ENCODE measurements at regions not wholly inside any gene's neighbourhood (a gene's known extent, or its start where the extent isn't known, plus 50 kb on each side); places are given as distances from the start of the nearest gene placed in this dataset.

GRCh38 chr2:71859211-71859847 lies 288.3 kb downstream of the CYP26B1 start:
- no peak for TF ChIP-seq POLR2A (IDR thresholded peaks at IDR 0.05)
- TF ChIP-seq, protein P1, sequence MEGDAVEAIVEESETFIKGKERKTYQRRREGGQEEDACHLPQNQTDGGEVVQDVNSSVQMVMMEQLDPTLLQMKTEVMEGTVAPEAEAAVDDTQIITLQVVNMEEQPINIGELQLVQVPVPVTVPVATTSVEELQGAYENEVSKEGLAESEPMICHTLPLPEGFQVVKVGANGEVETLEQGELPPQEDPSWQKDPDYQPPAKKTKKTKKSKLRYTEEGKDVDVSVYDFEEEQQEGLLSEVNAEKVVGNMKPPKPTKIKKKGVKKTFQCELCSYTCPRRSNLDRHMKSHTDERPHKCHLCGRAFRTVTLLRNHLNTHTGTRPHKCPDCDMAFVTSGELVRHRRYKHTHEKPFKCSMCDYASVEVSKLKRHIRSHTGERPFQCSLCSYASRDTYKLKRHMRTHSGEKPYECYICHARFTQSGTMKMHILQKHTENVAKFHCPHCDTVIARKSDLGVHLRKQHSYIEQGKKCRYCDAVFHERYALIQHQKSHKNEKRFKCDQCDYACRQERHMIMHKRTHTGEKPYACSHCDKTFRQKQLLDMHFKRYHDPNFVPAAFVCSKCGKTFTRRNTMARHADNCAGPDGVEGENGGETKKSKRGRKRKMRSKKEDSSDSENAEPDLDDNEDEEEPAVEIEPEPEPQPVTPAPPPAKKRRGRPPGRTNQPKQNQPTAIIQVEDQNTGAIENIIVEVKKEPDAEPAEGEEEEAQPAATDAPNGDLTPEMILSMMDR (IDR thresholded peaks at IDR 0.05): no peak
- TF ChIP-seq POLR2AphosphoS5 (IDR thresholded peaks at IDR 0.05): no peak
- TF ChIP-seq EP300 (IDR thresholded peaks at IDR 0.05): no peak

Measured in stomach (tissue), 4 donors.